ENCODE measurements at regions not wholly inside any gene's neighbourhood (a gene's known extent, or its start where the extent isn't known, plus 50 kb on each side); places are given as distances from the start of the nearest gene placed in this dataset.

DNA sequence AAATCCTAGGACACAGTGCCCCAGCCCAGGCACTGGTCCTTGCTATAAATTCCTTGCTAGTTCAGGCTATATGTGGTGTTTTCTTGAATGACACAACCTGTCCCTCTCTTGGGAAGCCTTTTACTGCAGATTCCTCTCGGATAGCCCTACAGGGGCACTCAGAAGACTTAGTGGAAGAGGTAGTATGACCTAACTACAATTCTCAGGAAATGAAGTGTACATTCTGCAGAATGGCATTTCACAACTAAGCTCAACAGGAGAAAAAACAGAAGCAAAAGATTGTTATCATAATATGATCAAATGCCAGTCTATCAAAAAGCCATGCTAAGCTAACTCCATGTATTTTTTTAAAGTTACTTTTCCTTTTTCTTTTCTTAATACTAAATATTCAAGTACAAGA lies 66.3 kb upstream of the FBXL4 start:
- in situ Hi-C loops (cut with HindIII; ENCODE audit: low pct_unique_long_range_greater_than_20kb, low sequenced_read_pairs) = no loop called here
- no peak for DNase-seq (ENCODE audit: low read depth, low spot score)

DNA sequence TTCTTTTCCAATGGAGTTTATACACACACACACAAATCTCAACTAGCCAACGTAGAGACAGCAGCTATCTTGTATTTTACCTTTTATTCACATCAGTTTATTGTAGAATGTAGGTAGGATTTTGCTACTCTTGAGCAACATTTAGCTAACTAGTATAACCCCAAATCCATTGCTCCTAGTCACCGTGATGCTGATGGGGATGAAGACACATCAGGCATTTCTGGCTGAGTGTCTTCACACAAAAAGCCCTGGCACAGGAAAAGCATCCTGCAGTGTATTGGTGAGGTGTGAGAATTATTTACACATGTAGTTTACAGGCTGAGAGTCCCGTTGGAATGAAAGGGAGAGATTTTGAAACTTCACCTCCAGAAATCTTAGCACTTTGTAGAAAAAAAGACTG lies 65.9 kb upstream of the FBXL4 start:
- in situ Hi-C loops (cut with HindIII; ENCODE audit: low pct_unique_long_range_greater_than_20kb, low sequenced_read_pairs) = no loop called here
- DNase-seq (ENCODE audit: low read depth, low spot score) = no peak

DNA sequence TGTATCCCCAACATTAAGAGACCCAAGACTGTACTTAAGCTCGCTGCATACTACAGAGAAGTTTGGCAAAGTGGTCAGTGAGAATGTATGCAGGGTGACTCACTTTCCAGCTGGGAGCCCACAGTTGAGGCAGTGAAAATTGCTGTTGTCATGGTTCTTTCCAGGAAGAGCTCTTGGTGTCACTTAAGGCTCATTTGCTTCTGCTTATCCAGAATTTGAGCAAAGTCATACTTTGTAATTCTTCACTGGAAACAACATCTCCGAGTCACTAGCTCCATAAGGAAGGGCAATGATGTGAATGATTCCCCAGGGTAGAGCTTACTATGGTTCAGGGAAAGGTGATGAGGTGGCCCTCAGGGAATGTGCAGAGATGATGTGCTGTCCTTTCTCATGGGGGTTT lies 65.4 kb upstream of the FBXL4 start:
- in situ Hi-C loops (cut with HindIII; ENCODE audit: low pct_unique_long_range_greater_than_20kb, low sequenced_read_pairs) = no loop called here
- DNase-seq (ENCODE audit: low read depth, low spot score) = no peak

DNA sequence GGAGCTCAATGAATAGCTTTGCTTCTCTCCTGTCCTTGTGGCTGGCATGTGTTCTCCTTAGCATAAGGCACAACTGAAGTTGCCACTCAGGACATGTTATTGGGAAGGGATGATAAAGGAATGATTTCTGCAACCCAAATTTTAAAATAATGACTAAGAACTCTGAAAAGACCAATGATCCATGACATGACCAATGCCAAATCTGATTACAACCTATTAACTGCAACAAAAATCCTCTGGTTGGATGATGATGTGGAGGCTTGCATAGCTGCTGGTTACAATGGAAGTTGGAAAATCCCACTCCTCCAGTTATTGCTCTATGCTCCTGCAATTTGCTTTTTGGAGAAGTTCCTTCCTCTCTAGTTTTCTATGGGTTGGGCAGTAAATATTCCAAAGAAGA lies 63.4 kb upstream of the FBXL4 start:
- DNase-seq (ENCODE audit: low read depth, low spot score) = no peak
- in situ Hi-C loops (cut with HindIII; ENCODE audit: low pct_unique_long_range_greater_than_20kb, low sequenced_read_pairs) = no loop called here

DNA sequence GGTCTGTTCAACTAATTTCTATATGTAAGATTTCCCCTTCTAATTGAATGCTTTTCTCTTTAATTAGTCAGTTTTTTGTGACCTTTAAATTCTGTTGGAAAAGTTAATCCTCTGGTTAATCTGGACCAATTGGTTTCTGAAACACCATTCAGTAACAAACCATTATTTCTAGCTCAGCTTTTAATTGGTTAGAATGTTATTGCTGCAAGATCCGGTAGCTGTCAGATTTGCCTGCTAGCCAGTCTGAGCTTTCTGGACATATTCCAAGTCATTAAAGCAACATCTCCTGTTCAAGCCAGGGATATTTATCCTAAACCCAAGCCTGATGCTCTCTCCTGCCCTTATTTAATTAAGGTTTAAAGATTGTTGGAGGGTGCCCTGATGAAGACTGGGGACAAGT lies 55.1 kb upstream of the FBXL4 start:
- in situ Hi-C loops (cut with HindIII; ENCODE audit: low pct_unique_long_range_greater_than_20kb, low sequenced_read_pairs) = no loop called here

DNA sequence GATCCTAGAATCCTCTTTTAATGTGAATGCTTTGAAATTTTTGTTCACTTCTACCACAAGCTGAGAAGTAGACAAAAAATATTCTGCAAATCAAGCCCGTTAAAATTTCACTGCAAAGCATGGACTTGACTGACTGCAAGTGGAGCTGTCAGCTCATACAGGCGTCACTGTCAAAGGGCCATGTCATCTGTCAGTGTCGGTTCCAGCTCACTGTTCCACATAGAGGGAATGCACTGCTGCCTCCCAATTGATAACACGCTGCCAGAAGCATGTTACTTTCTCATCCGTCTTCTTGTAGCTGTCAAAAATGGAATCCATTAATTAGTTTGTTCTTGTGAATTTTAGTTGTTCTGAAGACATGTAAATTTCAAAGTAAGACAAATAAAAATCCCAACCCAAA lies 50.4 kb upstream of the FBXL4 start:
- in situ Hi-C loops (cut with HindIII; ENCODE audit: low pct_unique_long_range_greater_than_20kb, low sequenced_read_pairs) = no loop called here

More for the DNA sequence above, 55.1 kb upstream of the FBXL4 start:
- DNase-seq (ENCODE audit: low read depth, low spot score) = no peak

More for the DNA sequence above, 50.4 kb upstream of the FBXL4 start:
- no peak for DNase-seq (ENCODE audit: low read depth, low spot score)

Small RNA genes in the stretch of these regions (small RNA-seq; reads per million reads assigned to genes)
- 0 reads per million in 2 experiments for gene MIR548AI

Data from SK-MEL-5 (cell line).